ENCODE measurements at regions not wholly inside any gene's neighbourhood (a gene's known extent, or its start where the extent isn't known, plus 50 kb on each side); places are given as distances from the start of the nearest gene placed in this dataset.

- H3K9me2 ChIP-seq (replicated peaks; ENCODE audit: insufficient read depth, low read length) = no peaks in the 10 kb centered on the region
- no peaks in the 10 kb centered on the region for H4K20me1 ChIP-seq (ENCODE audit: insufficient read depth, low read length)
- H3K9ac ChIP-seq (ENCODE audit: low read length) = no peak overlapping the region
- no peaks in the 10 kb centered on the region for H3F3A ChIP-seq (ENCODE audit: insufficient read depth, low read length)
- TF ChIP-seq, protein P1, sequence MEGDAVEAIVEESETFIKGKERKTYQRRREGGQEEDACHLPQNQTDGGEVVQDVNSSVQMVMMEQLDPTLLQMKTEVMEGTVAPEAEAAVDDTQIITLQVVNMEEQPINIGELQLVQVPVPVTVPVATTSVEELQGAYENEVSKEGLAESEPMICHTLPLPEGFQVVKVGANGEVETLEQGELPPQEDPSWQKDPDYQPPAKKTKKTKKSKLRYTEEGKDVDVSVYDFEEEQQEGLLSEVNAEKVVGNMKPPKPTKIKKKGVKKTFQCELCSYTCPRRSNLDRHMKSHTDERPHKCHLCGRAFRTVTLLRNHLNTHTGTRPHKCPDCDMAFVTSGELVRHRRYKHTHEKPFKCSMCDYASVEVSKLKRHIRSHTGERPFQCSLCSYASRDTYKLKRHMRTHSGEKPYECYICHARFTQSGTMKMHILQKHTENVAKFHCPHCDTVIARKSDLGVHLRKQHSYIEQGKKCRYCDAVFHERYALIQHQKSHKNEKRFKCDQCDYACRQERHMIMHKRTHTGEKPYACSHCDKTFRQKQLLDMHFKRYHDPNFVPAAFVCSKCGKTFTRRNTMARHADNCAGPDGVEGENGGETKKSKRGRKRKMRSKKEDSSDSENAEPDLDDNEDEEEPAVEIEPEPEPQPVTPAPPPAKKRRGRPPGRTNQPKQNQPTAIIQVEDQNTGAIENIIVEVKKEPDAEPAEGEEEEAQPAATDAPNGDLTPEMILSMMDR (IDR thresholded peaks at IDR 0.05; ENCODE audit: low read length) = no peak
- TF ChIP-seq EZH2phosphoT487 (IDR thresholded peaks at IDR 0.05; ENCODE audit: low read length) (no peak), EZH2 (optimal IDR thresholded peaks at IDR 0.05; ENCODE audit: low read depth, low read length) (no peak)
- no peak overlapping the region for H2AFZ ChIP-seq (ENCODE audit: low read length)
- H3K4me2 ChIP-seq (ENCODE audit: low read depth, low read length) = no peak overlapping the region
- no peaks in the 10 kb centered on the region for H3K79me2 ChIP-seq (ENCODE audit: low read length)
- DNase-seq = no peak
- H3K9me3 ChIP-seq (replicated peaks; ENCODE audit: insufficient read depth, low read length) = no peaks in the 10 kb centered on the region
- H3K36me3 ChIP-seq (replicated peaks; ENCODE audit: insufficient read depth, low read length) = no peaks in the 10 kb centered on the region
- no peak overlapping the region for H3K4me3 ChIP-seq (ENCODE audit: low read length)
- H3K27me3 ChIP-seq (replicated peaks; ENCODE audit: insufficient read depth, low read length) = no peaks in the 10 kb centered on the region
- H3K27ac ChIP-seq (ENCODE audit: low read length) = no peak overlapping the region
- H3K4me1 ChIP-seq (ENCODE audit: low read length) = no peaks in the 10 kb centered on the region
These were observed 506.7 kb upstream of the CDH18 start for GRCh38 chr5:20494706-20495105.

DNA sequence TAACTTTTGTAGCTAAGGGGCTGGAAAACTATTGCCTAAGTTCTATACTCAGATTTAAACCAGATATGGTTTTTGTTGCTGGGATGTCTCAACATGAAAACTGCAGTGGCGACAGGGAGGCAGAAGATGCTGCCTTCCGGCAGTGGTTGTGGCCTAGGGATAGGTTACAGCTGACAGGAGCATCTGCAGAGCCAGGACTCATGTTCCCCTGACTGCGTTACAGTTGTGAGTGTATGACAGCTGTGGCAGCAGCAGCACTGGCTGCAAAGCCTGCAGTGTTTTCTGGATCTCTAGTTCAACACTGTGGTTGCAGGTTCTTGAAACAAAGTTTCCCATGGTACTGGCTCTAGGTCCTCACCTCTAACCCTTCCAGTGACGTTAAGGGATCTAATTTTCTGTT, 498.8 kb upstream of the CDH18 start:
- H3K27ac ChIP-seq (ENCODE audit: low read length) = no peak overlapping the region
- no peak for DNase-seq
- no peak overlapping the region for H3K9ac ChIP-seq (ENCODE audit: low read length)
- H3K9me2 ChIP-seq (replicated peaks; ENCODE audit: insufficient read depth, low read length) = no peaks in the 10 kb centered on the region
- H3K27me3 ChIP-seq (replicated peaks; ENCODE audit: insufficient read depth, low read length) = no peaks in the 10 kb centered on the region
- no peak overlapping the region for H2AFZ ChIP-seq (ENCODE audit: low read length)
- no peaks in the 10 kb centered on the region for H3K9me3 ChIP-seq (replicated peaks; ENCODE audit: insufficient read depth, low read length)
- H4K20me1 ChIP-seq (ENCODE audit: insufficient read depth, low read length) = no peaks in the 10 kb centered on the region
- H3K36me3 ChIP-seq (replicated peaks; ENCODE audit: insufficient read depth, low read length) = no peaks in the 10 kb centered on the region
- no peak overlapping the region for H3K4me2 ChIP-seq (ENCODE audit: low read depth, low read length)
- no peak overlapping the region for H3K4me3 ChIP-seq (ENCODE audit: low read length)
- no peak for TF ChIP-seq EZH2phosphoT487 (IDR thresholded peaks at IDR 0.05; ENCODE audit: low read length)
- no peak for TF ChIP-seq EZH2 (optimal IDR thresholded peaks at IDR 0.05; ENCODE audit: low read depth, low read length)
- TF ChIP-seq, protein P1 (IDR thresholded peaks at IDR 0.05; ENCODE audit: low read length) = no peak
- H3K4me1 ChIP-seq (ENCODE audit: low read length) = no peaks in the 10 kb centered on the region
- no peaks in the 10 kb centered on the region for H3F3A ChIP-seq (ENCODE audit: insufficient read depth, low read length)
- no peaks in the 10 kb centered on the region for H3K79me2 ChIP-seq (ENCODE audit: low read length)

GRCh38 chr5:20476016-20476415, 488.0 kb upstream of the CDH18 start:
- H4K20me1 ChIP-seq (ENCODE audit: insufficient read depth, low read length) = no peaks in the 10 kb centered on the region
- no peak overlapping the region for H3K4me2 ChIP-seq (ENCODE audit: low read depth, low read length)
- H3K27me3 ChIP-seq (replicated peaks; ENCODE audit: insufficient read depth, low read length) = no peaks in the 10 kb centered on the region
- H3K9me3 ChIP-seq (replicated peaks; ENCODE audit: insufficient read depth, low read length) = no peaks in the 10 kb centered on the region
- no peak overlapping the region for H3K27ac ChIP-seq (ENCODE audit: low read length)
- no peak for DNase-seq
- H3K9ac ChIP-seq (ENCODE audit: low read length) = no peak overlapping the region
- no peaks in the 10 kb centered on the region for H3K9me2 ChIP-seq (replicated peaks; ENCODE audit: insufficient read depth, low read length)
- H3F3A ChIP-seq (ENCODE audit: insufficient read depth, low read length) = no peaks in the 10 kb centered on the region
- H3K79me2 ChIP-seq (ENCODE audit: low read length) = no peaks in the 10 kb centered on the region
- no peaks in the 10 kb centered on the region for H3K36me3 ChIP-seq (replicated peaks; ENCODE audit: insufficient read depth, low read length)
- no peak overlapping the region for H3K4me3 ChIP-seq (ENCODE audit: low read length)
- TF ChIP-seq, protein P1 (IDR thresholded peaks at IDR 0.05; ENCODE audit: low read length) = no peak
- TF ChIP-seq EZH2 (optimal IDR thresholded peaks at IDR 0.05; ENCODE audit: low read depth, low read length) (no peak), EZH2phosphoT487 (IDR thresholded peaks at IDR 0.05; ENCODE audit: low read length) (no peak)
- no peak overlapping the region for H2AFZ ChIP-seq (ENCODE audit: low read length)
- no peaks in the 10 kb centered on the region for H3K4me1 ChIP-seq (ENCODE audit: low read length)

Data from MM.1S (cell line).